ENCODE measurements at regions not wholly inside any gene's neighbourhood (a gene's known extent, or its start where the extent isn't known, plus 50 kb on each side); places are given as distances from the start of the nearest gene placed in this dataset.

GRCh38 chr7:63040336-63040735, 958.3 kb upstream of the ZNF722 start:
- no peak overlapping the region for H3K27ac ChIP-seq (ENCODE audit: low read depth in 1 of 2, low read length in 1 of 2)
- H3K9me3 ChIP-seq (ENCODE audit: control insufficient read depth in 4 of 4, insufficient read depth in 3 of 4, low read length in 3 of 4) = peaks cover 0 to 38% (median 14%) of the 10 kb centered on the region in 4 donors
- 69 to 82% methylated on average over 12 of the region's 12 CpGs for WGBS, 2 donors
- H3K4me3 ChIP-seq = no peak overlapping the region
- TF ChIP-seq CTCF (IDR thresholded peaks at IDR 0.05; ENCODE audit: control extremely low read depth, extremely low read depth) = no peak
- H3K4me1 ChIP-seq (ENCODE audit: control insufficient read depth in 5 of 5, insufficient read depth in 5 of 5, low read length in 5 of 5) = peaks cover 0 to under 1% (median 0%) of the 10 kb centered on the region in 5 donors
- H3K9ac ChIP-seq (ENCODE audit: insufficient read depth in 1 of 2, low read length in 2 of 2) = no peak overlapping the region
- H3K36me3 ChIP-seq (ENCODE audit: control insufficient read depth in 4 of 4, insufficient read depth in 4 of 4, low read length in 4 of 4) = no peaks in the 10 kb centered on the region
- ATAC-seq (ENCODE audit: insufficient read depth, low FRiP score) = no peak
- DNase-seq = no peak
- no peaks in the 10 kb centered on the region for H3K27me3 ChIP-seq (ENCODE audit: control insufficient read depth in 3 of 3, insufficient read depth in 3 of 3, low read length in 2 of 3)

- H3K9me3 ChIP-seq (ENCODE audit: control insufficient read depth in 4 of 4, insufficient read depth in 3 of 4, low read length in 3 of 4) = peaks cover 0 to 37% (median 14%) of the 10 kb centered on the region in 4 donors
- H3K27ac ChIP-seq (ENCODE audit: low read depth in 1 of 2, low read length in 1 of 2) = no peak overlapping the region
- H3K4me1 ChIP-seq (ENCODE audit: control insufficient read depth in 5 of 5, insufficient read depth in 5 of 5, low read length in 5 of 5) = no peaks in the 10 kb centered on the region
- H3K4me3 ChIP-seq = no peak overlapping the region
- ATAC-seq (ENCODE audit: insufficient read depth, low FRiP score) (no peak), DNase-seq (no peak)
- no peaks in the 10 kb centered on the region for H3K36me3 ChIP-seq (ENCODE audit: control insufficient read depth in 4 of 4, insufficient read depth in 4 of 4, low read length in 4 of 4)
- no peak overlapping the region for H3K9ac ChIP-seq (ENCODE audit: insufficient read depth in 1 of 2, low read length in 2 of 2)
- no peak for TF ChIP-seq CTCF (IDR thresholded peaks at IDR 0.05; ENCODE audit: control extremely low read depth, extremely low read depth)
- no peaks in the 10 kb centered on the region for H3K27me3 ChIP-seq (ENCODE audit: control insufficient read depth in 3 of 3, insufficient read depth in 3 of 3, low read length in 2 of 3)
- WGBS, 2 donors = 81% methylated on average over 12 of the region's 12 CpGs
Measured at GRCh38 chr7:63040966-63041610, 957.6 kb upstream of the ZNF722 start.

- Histone ChIP-seq H3K36me3 (ENCODE audit: control insufficient read depth in 4 of 4, insufficient read depth in 4 of 4, low read length in 4 of 4) (no peaks in the 10 kb centered on the region), H3K4me3 (no peak overlapping the region), H3K4me1 (ENCODE audit: control insufficient read depth in 5 of 5, insufficient read depth in 5 of 5, low read length in 5 of 5) (no peaks in the 10 kb centered on the region), H3K27me3 (ENCODE audit: control insufficient read depth in 3 of 3, insufficient read depth in 3 of 3, low read length in 2 of 3) (no peaks in the 10 kb centered on the region), H3K9ac (ENCODE audit: insufficient read depth in 1 of 2, low read length in 2 of 2) (no peak overlapping the region), H3K9me3 (ENCODE audit: control insufficient read depth in 4 of 4, insufficient read depth in 3 of 4, low read length in 3 of 4) (peaks cover 0 to 38% (median 15%) of the 10 kb centered on the region in 4 donors), H3K27ac (ENCODE audit: low read depth in 1 of 2, low read length in 1 of 2) (no peak overlapping the region)
- no peak for TF ChIP-seq CTCF (IDR thresholded peaks at IDR 0.05; ENCODE audit: control extremely low read depth, extremely low read depth)
- DNase-seq = no peak
- 72 to 85% methylated on average over 3 of the region's 3 CpGs for WGBS, 2 donors
- ATAC-seq (ENCODE audit: insufficient read depth, low FRiP score) = no peak
Measured at GRCh38 chr7:63041786-63042185, 956.9 kb upstream of the ZNF722 start.
